Left lobe of liver (tissue), 2 donors: ENCODE measurements at regions not wholly inside any gene's neighbourhood (a gene's known extent, or its start where the extent isn't known, plus 50 kb on each side); places are given as distances from the start of the nearest gene placed in this dataset.

Experiments
- ATAC-seq: fragments of 200-7000 bp; cut with Tn5 transposase; one replicate; pipeline ENCODE4 v1.9.1; 2020; ENCODE audit warnings: mild to moderate bottlenecking, moderate library complexity
- DNase-seq: peaks from one replicate; pipeline ENCODE4 v3.0.0-alpha.2; 2020; ENCODE audit warnings: low spot score
- donor health status: DM: no; HTN: no; CAD: no; lungs with moderate emphysema.
- donor health status: DM: no; HTN: yes; CAD: no.

DNA sequence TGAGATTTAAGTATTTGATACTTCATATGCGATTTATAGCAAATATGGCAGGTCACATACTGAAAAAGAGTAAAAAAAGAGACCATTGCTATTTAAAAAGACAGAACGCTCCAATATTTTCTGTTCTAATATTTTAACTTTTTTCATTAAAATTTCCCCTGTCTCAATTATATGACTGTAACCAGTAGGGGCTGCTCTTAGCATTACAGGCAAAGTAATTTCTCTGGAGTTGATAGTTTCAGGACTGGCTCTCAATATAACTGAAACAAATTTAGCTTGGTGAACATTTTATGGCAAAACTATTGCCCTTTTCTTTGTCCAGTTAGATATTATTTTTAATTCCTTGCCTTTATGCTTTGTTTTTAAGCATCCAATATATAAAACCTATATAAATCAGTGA is 286.3 kb upstream of the ROBO2 start:
- DNase-seq (no peak), ATAC-seq (peak; percentile 69)

DNA sequence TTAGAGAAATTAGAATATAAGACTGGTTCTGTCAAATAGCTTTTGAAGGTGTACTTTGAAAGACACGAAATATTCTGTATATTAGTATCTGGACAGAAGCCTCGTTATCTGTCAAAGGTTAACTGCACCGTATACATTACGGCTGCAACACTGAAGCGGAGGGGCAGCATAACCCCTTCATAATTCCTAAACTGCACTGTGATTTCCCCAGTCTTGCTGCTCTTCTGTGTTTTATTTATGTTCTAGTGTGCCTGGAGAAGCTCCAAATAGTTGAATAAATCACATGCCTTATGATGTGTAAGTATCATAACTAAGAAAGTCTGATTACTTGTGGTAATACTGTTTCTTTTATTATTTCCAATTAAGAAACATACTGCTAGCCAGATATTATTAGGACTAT is 285.7 kb upstream of the ROBO2 start:
- DNase-seq (no peak), ATAC-seq (no peak)

DNA sequence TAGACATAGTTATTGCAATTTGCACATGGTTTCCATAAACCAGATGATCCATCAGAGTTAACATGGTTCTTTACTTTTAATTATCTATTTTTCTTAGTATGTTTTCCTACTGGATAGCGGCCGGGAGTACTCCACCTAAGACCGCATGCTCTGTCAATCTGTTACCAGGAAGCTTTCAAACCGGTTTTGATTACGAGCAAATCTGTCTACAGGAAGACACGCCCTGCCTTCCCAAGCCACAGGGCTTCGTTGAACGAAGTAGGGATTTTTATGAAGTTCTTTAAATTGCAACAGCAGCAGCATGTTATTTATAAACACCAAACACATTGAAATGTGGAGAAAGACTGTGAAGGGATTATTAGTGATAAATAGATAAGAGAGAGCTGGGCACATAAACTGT is 283.3 kb upstream of the ROBO2 start:
- no peak for DNase-seq
- ATAC-seq: no peak

DNA sequence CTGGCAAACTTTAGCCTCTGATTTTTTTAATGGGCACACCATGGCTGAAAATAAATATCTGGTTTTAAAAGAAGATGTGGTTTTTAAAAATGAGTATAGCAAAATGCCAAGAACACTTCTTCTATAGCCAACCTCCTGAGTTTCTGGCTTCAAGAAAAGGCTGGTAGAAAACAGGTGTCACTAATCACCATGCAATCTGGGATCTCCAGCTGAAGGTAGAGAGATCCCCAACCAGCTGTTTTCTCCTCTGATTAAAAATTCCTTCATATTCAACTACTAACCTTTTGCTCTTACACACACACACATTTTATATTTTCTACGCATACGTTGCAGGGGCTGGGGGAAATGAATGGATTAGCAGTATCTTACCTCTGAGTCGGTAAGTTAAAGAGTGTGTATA is 279.6 kb upstream of the ROBO2 start:
- no peak for ATAC-seq

DNA sequence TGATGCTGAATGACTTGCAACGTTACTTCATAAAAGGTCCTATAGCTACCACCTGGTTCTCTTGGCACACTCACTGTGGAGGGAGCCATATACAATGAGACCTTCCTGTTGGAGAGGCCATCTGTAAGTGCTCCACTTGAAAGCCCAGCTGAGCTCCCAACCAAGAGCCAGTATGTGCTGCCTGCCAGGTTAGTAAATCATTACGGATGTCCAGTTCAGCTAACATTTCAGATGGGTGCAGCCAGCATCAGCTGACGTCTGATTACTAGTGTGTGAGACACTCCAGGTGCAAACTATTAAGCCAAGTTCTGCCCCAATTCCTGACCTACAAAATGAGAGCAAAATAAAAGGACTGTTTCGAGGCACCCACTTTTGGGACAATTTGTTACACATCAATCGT is 274.4 kb upstream of the ROBO2 start:
- ATAC-seq: no peak
- no peak for DNase-seq

More for the DNA sequence above, 279.6 kb upstream of the ROBO2 start:
- DNase-seq: no peak

DNA sequence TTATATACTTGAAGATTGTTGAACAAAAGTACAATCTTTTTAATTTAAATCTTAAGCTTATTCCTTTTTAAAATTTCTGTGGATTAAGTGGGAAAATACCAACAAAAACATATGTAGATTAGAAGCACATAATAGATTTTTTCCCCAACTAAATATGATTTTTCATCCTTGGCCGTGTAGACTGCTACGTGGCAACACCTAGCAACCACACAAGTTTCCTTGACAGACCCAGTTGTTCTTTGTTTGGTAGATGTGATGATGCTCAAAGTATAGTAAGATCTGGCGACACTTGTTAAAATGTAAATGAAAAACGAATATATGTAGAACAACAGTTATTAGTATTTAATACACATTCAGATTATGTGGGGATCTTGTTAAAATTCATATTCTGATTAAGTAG is 271.0 kb upstream of the ROBO2 start:
- DNase-seq (no peak), ATAC-seq (no peak)

DNA sequence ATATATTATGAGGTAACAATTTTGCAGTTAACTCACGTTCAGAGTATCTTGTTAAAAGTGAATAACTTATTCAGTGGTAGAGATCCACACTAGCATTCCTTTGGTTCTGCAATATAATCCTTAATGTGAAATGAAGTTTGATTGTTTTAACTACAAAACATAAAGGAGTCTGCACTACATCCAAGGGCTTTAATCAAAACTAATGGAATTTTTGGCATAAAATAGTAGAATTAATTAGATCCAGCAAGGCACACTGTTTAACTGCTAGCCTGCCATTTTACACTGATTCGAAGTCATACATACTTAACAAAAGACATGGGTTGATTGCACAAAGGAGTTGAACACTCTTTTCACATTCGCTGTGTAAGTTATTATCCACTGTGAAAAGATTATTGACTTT is 263.0 kb upstream of the ROBO2 start:
- DNase-seq (no peak), ATAC-seq (no peak)

DNA sequence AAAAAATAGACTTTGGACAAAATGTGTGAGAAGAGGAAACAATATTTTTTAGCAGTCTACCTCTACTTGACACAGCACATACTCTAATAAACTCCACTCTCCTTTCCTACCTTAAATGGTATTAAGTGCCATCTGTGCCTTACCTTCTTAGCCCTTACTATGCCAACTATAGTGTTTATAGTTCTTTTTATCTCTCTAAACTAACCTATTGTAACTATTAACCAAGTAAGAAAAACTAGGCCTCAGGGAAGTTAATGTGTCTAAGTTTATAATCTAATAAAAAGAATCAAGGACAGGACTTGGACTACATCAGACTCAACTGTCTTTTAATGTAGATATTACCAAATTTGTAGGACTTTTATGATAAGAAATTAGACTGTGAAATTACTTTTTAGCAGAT is 251.7 kb upstream of the ROBO2 start:
- DNase-seq (no peak), ATAC-seq (no peak)

DNA sequence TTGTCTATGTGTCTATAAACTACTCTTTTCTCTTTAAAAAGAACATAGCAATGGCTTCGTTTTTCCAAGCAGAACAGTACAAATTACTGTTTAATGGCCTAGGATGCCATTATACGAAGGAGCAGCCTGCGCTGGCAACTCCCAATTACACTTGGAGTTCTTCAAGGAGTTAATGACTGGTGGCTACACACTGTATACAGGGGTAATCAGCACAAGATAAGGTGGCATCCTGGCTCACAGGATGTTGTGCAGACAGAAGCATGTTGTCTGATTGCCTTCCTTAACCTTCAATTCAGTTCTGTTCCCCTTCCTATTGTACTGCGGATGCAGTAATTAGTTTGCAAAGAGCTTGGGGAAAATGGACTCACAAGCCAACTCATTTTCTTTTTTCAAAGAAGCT is 250.7 kb upstream of the ROBO2 start:
- peak; percentile 43 for ATAC-seq
- DNase-seq: no peak

DNA sequence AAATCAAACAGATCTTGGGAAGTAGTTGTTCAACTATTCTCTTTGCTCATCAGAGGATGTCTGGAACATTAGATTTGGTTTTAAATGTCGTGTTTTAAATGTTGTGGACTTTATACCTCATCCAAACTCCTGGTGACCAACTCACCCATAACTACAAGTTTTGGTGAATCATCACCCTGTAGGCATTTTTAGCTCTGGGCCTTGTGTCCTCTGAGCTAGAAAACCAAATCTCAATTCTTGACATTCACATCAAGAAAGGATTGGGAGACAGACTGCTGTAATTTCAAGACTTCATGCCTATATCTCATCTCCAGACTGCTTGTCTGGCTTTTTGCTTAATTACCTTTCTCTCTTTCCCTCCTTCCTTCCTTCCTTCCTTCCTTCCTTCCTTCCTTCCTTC is 228.5 kb upstream of the ROBO2 start:
- DNase-seq (no peak), ATAC-seq (no peak)

DNA sequence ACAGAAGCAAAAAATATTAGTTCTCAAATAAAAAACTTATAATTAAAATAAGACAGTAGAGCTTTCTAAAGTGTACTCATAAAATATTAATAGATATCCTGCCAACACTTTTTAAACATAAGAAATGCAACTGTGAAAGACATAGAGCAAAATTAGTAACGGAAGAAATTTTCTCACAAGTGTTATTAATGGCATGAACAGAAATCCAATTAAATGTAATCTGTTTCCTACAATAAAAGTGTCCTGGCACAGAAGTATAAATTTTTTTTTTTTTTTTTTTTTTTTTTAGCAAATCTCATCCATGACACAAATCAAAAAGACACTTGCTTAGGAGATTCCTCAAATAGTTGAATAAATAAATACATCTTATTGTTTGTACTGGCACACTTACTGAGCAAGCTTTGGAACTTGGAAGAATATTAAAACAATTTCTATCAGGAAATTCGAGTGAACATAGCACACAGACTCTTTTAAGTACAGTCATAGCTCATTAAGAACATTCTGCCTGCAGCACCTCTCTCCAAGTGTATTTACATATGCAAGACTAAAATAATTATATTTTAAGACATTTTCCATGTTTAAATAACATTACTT is 227.2 kb upstream of the ROBO2 start:
- no peak for ATAC-seq
- DNase-seq: no peak

DNA sequence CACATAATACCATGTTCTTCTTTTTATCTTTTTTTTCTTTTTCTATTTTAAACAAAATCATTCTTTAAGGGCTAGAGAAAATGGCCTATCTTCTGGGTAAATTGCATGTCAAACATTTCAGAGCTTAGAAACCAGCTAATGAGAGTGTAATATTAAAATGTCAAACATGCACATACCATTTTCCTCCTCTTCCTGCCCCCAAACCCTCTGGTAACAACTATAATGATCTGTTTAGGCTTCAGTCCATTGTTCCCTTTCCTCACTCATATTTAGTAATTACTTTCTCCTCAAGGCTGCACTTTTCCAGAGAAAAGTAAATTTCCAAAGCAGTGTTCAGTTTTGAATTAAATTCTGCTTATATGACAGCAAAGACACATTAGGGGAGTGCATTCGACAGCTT is 224.3 kb upstream of the ROBO2 start:
- no peak for DNase-seq
- ATAC-seq: no peak

DNA sequence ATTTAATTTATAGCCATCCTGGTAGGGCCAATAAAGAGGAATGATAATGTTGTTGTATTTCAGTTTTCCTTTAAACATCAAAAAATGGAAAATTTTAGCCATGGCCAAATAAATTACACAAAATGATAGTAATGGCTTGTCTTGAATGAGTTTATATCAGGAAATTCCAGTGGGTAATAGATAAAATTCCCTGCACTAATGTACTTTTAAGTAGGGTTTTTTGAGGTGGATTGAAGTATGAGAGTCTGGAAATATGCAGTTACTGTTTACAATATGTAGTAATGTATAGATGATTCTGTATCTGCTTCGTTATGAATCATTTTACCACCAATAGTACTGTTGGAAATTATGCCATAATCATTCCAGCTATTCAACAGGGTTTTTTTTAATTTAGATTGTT is 219.4 kb upstream of the ROBO2 start:
- no peak for DNase-seq

DNA sequence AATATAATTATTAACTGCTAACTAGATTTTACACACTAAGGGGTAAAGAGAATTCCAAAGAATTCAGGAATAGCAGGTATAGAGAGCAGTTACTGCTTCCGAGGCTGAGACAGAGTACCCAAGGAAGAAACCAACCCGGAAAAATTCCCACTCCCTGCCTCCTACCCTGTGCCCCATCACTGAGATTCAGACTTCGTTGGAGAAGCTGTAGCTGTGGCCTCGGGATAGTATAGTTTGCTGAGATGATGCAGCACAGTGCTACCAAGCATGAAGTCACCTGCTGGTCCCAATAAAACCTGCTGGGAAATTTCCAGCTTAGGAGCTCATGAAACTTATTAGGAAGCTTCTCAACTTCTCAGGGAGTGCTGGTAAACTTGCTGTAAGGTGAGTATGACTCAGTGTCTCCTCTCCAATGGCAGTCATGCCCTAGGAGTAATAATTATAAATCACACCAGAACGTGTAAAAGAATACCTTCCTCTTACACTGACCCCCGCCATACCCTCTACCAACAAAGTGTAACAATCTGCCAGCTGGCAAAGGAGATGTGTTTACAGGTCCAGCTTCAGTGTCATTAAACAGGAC is 215.2 kb upstream of the ROBO2 start:
- DNase-seq (no peak), ATAC-seq (no peak)

More for the DNA sequence above, 219.4 kb upstream of the ROBO2 start:
- ATAC-seq: no peak

DNA sequence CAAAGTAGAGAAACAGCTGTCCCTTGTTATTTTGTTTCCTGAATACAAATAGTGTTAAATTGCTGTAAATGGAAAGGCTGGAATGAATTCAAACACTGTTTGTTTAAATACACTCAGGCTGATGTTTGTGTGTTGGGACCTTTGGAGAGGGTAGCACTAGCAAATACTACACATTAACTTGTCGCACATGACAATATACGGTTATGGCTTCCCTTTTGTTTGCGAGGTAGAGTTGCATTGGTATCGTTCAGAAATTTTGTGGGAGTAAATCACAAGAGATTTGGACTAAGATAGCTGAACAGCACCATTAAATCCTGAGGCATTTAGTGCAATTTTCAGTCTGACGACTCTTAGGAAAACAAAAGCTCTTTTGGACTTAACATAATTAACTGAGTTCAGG is 213.0 kb upstream of the ROBO2 start:
- ATAC-seq (no peak), DNase-seq (no peak)

DNA sequence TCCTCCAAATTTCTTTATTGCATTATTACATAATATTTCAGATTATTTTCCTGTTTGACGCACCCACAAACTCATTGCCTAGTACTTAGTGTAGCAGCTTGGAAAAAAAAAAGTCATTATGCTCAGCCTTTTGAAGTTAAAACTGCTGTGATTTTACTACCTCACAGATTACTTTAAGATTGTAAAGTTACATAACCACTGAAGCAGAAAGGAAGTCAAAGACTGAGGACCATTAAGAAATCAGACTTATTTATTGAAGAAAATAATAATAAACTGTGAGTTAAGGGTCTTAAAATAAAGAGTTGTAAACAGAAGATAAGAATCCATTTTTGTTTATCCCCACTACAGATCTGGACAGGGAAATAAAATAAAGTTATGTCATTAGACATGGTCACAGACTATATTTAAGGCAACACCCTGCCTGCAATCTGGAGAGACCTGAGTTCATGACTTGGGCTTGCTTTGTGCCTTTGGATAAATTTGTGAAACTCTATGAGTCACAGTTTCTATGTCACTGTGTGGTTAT is 212.1 kb upstream of the ROBO2 start:
- no peak for DNase-seq
- no peak for ATAC-seq

DNA sequence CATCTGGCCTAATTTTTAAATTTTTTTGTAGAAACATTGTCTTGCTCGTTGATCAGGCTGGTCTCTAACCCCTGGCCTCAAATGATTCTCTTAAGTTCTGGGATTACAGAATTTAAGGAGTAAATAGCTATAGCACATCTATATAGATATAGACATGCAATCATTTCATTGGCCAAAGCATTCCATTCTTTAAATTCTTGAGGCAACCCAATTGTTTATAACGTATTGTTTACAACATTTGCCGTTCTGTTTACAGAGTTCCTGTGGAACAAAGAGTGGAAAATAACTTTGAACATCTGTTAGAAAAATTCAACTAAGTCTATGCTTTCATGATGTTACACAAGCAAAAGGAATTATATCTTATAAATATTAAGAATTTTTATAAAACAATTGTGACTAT is 205.2 kb upstream of the ROBO2 start:
- no peak for DNase-seq
- no peak for ATAC-seq

DNA sequence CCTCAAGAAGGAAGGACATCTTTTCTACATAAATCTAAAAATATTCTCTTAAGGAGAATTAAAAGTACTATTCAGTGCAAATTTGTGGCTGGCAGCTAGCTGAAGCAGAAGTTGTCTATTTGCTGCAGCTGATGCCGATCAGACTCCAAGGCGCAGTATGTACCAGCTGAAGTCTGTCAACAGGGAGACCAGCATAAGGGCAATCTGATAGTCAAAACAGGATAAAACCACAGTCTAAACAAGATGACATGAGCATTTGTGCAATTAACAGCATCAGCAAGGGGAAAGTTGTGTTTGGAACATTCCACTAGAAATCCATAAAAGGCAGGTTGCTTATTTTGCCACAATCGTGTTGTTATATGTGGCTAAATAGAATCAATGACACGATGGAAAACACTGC is 198.2 kb upstream of the ROBO2 start:
- DNase-seq (no peak), ATAC-seq (no peak)

DNA sequence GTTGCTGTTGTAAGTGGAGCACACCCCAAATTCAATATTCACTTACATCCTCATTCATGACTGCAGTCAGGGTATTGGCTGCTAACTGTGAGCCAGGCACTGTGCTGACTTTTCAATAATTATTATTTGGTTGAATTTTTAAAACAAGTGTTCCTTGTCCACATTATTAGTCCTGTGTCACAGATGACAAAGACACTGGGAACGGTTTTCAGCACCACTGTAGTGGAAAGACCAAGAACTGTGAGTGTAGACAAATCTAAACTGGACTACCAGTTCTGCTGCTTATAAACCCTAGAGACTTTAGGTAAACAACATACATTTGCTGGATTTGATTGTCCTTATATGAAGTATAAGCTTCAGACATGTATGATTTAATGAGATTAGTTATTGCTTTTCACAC is 197.7 kb upstream of the ROBO2 start:
- no peak for DNase-seq
- no peak for ATAC-seq

DNA sequence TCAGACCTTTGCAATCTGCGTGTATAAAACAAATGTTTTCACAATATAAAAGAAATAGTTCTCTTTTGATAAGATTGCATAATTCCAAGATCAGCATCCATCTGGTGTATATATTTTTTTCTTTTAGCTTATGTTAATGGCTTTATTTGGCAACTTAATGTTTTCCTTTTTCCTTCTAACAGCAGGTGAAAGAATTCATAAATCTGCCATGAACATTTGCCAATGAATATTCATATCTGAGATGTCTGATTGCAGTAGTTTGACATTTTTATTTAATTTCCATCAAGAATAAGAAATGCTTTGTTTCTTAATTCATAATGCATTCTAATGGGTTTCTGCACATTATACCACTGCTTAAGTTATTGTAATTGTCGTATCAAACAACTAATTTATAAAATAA is 184.4 kb upstream of the ROBO2 start:
- DNase-seq (no peak), ATAC-seq (no peak)

DNA sequence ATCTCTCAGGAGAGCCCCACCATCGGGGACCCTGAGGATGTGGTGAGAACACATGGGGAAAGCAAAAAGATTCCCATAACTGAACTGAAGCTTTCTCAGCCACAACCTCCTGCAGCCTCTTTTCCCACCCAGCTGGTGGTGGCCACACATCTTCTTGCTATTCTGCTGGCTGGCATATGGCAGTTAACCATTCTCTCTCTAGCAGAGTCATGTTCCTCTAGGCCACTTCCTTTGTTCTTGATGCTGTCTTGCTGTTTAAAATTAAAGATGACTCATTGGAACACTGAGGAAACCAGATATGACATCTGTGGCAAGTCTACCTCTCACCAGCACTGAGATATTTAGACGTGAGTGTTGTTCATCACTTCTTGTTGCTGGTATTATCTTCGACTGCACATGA is 180.3 kb upstream of the ROBO2 start:
- ATAC-seq: no peak
- DNase-seq: no peak

DNA sequence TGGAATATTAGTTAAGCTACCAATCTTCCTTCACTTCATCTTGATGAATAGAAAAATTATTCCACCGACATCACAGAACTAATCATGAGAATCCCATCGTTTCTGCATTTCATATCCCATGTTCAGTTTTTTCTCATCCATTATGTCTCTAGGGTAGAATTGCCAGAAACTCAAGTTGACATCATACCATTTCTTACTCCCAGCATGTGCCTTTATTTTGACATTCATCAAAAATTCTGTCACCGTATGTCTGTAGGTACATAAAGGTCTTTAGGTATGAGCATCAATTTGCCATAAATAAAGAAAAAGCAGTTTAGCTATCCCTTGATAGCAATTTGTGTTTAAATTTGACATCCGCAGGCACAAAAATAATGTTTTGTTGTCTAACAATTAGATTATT is 175.5 kb upstream of the ROBO2 start:
- ATAC-seq (no peak), DNase-seq (no peak)

DNA sequence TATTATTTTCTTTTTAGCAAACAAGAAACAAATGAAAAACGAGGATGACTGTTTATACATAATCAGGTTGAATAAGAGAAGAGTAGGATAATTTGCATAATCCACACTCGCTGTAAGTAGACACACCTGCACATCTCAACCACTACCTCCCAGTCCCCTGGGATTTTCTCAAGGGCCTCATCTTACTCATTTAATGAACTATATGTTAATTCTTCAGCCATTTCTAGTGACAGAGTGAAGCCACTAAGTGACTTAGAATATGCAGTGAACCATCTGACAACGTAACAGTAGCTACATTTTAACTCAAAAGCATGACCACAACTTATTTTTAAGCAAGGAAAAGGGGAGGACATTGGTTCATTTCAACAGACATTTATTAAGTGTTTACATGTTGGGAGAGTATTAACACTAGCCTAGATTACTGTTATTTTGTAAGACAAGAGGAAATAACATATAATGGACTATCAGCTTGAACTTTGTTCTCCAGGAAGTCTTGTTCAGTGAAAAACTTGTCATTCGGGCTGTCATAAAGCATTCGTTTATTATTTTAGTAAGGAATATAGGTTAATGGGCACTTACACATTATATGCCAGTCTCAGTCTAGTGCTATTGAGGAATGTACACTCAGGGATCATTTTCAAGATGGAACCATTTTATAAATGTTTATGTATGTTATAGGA is 173.0 kb upstream of the ROBO2 start:
- DNase-seq (no peak), ATAC-seq (no peak)
